ENCODE measurements at regions not wholly inside any gene's neighbourhood (a gene's known extent, or its start where the extent isn't known, plus 50 kb on each side); places are given as distances from the start of the nearest gene placed in this dataset.

GRCh38 chr5:87650284-87650683 is 237.6 kb upstream of the CCNH start:
- WGBS (ENCODE audit: missing lambda C conversion rate) = 2% methylated on average over 2 of the region's 2 CpGs
- no peak overlapping the region for H3K4me2 ChIP-seq
- TF ChIP-seq MAZ (IDR thresholded peaks at IDR 0.05; ENCODE audit: borderline replicate concordance, low read depth, low read length) (no peak), GATA3 (IDR thresholded peaks at IDR 0.05; ENCODE audit: borderline replicate concordance) (no peak), NPAS2 (CRISPR knock-in tag; IDR thresholded peaks at IDR 0.05; ENCODE audit: borderline replicate concordance) (no peak), FOSB (CRISPR knock-in tag; IDR thresholded peaks at IDR 0.05) (no peak), CHD2 (IDR thresholded peaks at IDR 0.05; ENCODE audit: low read length, partially characterized antibody) (no peak), ZSCAN20 (CRISPR knock-in tag; IDR thresholded peaks at IDR 0.05) (no peak), FOXS1 (CRISPR knock-in tag; IDR thresholded peaks at IDR 0.05) (no peak), RFX5 (IDR thresholded peaks at IDR 0.05) (no peak), CTCF (IDR thresholded peaks at IDR 0.05) (no peak), SMC3 (IDR thresholded peaks at IDR 0.05) (no peak), NFE2L2 (conservative IDR thresholded peaks at IDR 0.05; ENCODE audit: low read length) (no peak), HOXB5 (CRISPR knock-in tag; IDR thresholded peaks at IDR 0.05) (no peak), EHF (CRISPR knock-in tag; IDR thresholded peaks at IDR 0.05) (no peak), HDAC2 (IDR thresholded peaks at IDR 0.05) (no peak)
- TF ChIP-seq, protein P1, sequence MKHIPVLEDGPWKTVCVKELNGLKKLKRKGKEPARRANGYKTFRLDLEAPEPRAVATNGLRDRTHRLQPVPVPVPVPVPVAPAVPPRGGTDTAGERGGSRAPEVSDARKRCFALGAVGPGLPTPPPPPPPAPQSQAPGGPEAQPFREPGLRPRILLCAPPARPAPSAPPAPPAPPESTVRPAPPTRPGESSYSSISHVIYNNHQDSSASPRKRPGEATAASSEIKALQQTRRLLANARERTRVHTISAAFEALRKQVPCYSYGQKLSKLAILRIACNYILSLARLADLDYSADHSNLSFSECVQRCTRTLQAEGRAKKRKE (CRISPR knock-in tag; IDR thresholded peaks at IDR 0.05; ENCODE audit: low read depth) = no peak
- TF ChIP-seq, protein P2, sequence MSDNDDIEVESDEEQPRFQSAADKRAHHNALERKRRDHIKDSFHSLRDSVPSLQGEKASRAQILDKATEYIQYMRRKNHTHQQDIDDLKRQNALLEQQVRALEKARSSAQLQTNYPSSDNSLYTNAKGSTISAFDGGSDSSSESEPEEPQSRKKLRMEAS (IDR thresholded peaks at IDR 0.05) = no peak
- POLR2A ChIA-PET = no interaction called here
- H3K27ac ChIP-seq = no peak overlapping the region
- no peak for FAIRE-seq
- no peaks in the 10 kb centered on the region for H3K4me1 ChIP-seq
- H3K4me3 ChIP-seq = no peak overlapping the region
- ATAC-seq = no peak
- no peak for DNase-seq (ENCODE audit: low read depth in 1 of 2, low spot score in 1 of 2)
- H3K9me3 ChIP-seq = no peaks in the 10 kb centered on the region
- CTCF ChIA-PET = no interaction called here

- FAIRE-seq = no peak
- no peak for DNase-seq (ENCODE audit: low read depth in 1 of 2, low spot score in 1 of 2)
- no peak overlapping the region for H3K4me3 ChIP-seq
- H3K4me2 ChIP-seq = no peak overlapping the region
- WGBS (ENCODE audit: missing lambda C conversion rate) = 7% methylated on average over 4 of the region's 4 CpGs
- ChIA-PET POLR2A (no interaction called here), CTCF (no interaction called here)
- H3K27ac ChIP-seq = no peak overlapping the region
- ATAC-seq = no peak
- no peak for TF ChIP-seq NFE2L2 (conservative IDR thresholded peaks at IDR 0.05; ENCODE audit: low read length)
- TF ChIP-seq GATA3 (IDR thresholded peaks at IDR 0.05; ENCODE audit: borderline replicate concordance) = no peak
- no peak for TF ChIP-seq EP300 (IDR thresholded peaks at IDR 0.05)
- no peak for TF ChIP-seq TP53 (CRISPR knock-in tag; IDR thresholded peaks at IDR 0.05)
- no peak for TF ChIP-seq E2F6 (IDR thresholded peaks at IDR 0.05; ENCODE audit: borderline replicate concordance, low read depth)
- TF ChIP-seq BCL3 (IDR thresholded peaks at IDR 0.05) = no peak
- TF ChIP-seq FOSL2 (IDR thresholded peaks at IDR 0.05) = no peak
- TF ChIP-seq FOSL2 (CRISPR knock-in tag; IDR thresholded peaks at IDR 0.05) = no peak
- no peak for TF ChIP-seq ZFP36 (IDR thresholded peaks at IDR 0.05; ENCODE audit: borderline replicate concordance, partially characterized antibody)
- no peak for TF ChIP-seq CBX2 (IDR thresholded peaks at IDR 0.05; ENCODE audit: borderline replicate concordance, low read depth)
- TF ChIP-seq ZNF302 (CRISPR knock-in tag; IDR thresholded peaks at IDR 0.05) = no peak
- TF ChIP-seq, protein P3, sequence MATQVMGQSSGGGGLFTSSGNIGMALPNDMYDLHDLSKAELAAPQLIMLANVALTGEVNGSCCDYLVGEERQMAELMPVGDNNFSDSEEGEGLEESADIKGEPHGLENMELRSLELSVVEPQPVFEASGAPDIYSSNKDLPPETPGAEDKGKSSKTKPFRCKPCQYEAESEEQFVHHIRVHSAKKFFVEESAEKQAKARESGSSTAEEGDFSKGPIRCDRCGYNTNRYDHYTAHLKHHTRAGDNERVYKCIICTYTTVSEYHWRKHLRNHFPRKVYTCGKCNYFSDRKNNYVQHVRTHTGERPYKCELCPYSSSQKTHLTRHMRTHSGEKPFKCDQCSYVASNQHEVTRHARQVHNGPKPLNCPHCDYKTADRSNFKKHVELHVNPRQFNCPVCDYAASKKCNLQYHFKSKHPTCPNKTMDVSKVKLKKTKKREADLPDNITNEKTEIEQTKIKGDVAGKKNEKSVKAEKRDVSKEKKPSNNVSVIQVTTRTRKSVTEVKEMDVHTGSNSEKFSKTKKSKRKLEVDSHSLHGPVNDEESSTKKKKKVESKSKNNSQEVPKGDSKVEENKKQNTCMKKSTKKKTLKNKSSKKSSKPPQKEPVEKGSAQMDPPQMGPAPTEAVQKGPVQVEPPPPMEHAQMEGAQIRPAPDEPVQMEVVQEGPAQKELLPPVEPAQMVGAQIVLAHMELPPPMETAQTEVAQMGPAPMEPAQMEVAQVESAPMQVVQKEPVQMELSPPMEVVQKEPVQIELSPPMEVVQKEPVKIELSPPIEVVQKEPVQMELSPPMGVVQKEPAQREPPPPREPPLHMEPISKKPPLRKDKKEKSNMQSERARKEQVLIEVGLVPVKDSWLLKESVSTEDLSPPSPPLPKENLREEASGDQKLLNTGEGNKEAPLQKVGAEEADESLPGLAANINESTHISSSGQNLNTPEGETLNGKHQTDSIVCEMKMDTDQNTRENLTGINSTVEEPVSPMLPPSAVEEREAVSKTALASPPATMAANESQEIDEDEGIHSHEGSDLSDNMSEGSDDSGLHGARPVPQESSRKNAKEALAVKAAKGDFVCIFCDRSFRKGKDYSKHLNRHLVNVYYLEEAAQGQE (IDR thresholded peaks at IDR 0.05) = no peak
- no peak for TF ChIP-seq EHF (CRISPR knock-in tag; IDR thresholded peaks at IDR 0.05)
- TF ChIP-seq, protein P2 (IDR thresholded peaks at IDR 0.05) = no peak
- TF ChIP-seq JUN (IDR thresholded peaks at IDR 0.05) = no peak
- no peak for TF ChIP-seq PHF8 (IDR thresholded peaks at IDR 0.05; ENCODE audit: borderline replicate concordance, low read depth)
- no peaks in the 10 kb centered on the region for H3K9me3 ChIP-seq
- H3K4me1 ChIP-seq = no peaks in the 10 kb centered on the region
These were observed 236.7 kb upstream of the CCNH start for GRCh38 chr5:87649455-87649854.
